ENCODE measurements at regions not wholly inside any gene's neighbourhood (a gene's known extent, or its start where the extent isn't known, plus 50 kb on each side); places are given as distances from the start of the nearest gene placed in this dataset.
A peak's percentile ranks its signal among the peaks of the same experiment; 100 is the strongest.
"Not testable (repeated sequence)": the region's sequence is repeated elsewhere in the genome, so short reads cannot be mapped to it uniquely, and the experiment has no call there.

GRCh38 chr4:189128341-189128740 lies 812.3 kb upstream of the FRG1 start:
- peak; percentile 49 for DNase-seq

GRCh38 chr4:189129044-189129694 lies 811.5 kb upstream of the FRG1 start:
- DNase-seq, result no peak

- DNase-seq, result no peak
Observed at GRCh38 chr4:189131118-189131517, 809.6 kb upstream of the FRG1 start.

- no peak for DNase-seq
Observed at GRCh38 chr4:189136462-189136861, 804.2 kb upstream of the FRG1 start.

GRCh38 chr4:189143263-189143952 lies 797.3 kb upstream of the FRG1 start:
- DNase-seq, result peak; percentile 87

- DNase-seq, result no peak
Observed at GRCh38 chr4:189147005-189147929, 793.4 kb upstream of the FRG1 start.

GRCh38 chr4:189155083-189155482 lies 785.6 kb upstream of the FRG1 start:
- not testable (repeated sequence) for DNase-seq

GRCh38 chr4:189162073-189162789 lies 778.4 kb upstream of the FRG1 start:
- DNase-seq, result no peak

- no peak for DNase-seq
Observed at GRCh38 chr4:189162888-189163287, 777.8 kb upstream of the FRG1 start.

GRCh38 chr4:189176002-189176401 lies 764.7 kb upstream of the FRG1 start:
- no peak for DNase-seq

GRCh38 chr4:189177130-189177529 lies 763.5 kb upstream of the FRG1 start:
- peak; percentile 13 for DNase-seq

GRCh38 chr4:189178125-189178746 lies 762.4 kb upstream of the FRG1 start:
- DNase-seq, result no peak

GRCh38 chr4:189185810-189186432 lies 754.8 kb upstream of the FRG1 start:
- DNase-seq, result no peak

GRCh38 chr4:189187531-189188052 lies 753.1 kb upstream of the FRG1 start:
- DNase-seq, result no peak

GRCh38 chr4:189198624-189199023 lies 742.0 kb upstream of the FRG1 start:
- DNase-seq, result no peak

- DNase-seq, result peak; percentile 86
Observed at GRCh38 chr4:189200353-189200752, 740.3 kb upstream of the FRG1 start.

GRCh38 chr4:189202182-189202868 lies 738.3 kb upstream of the FRG1 start:
- peak; percentile 71 for DNase-seq

- no peak for DNase-seq
Observed at GRCh38 chr4:189202869-189203271, 737.8 kb upstream of the FRG1 start.

GRCh38 chr4:189204616-189205015 lies 736.1 kb upstream of the FRG1 start:
- no peak for DNase-seq

- no peak for DNase-seq
Observed at GRCh38 chr4:189206953-189207352, 733.7 kb upstream of the FRG1 start.

- no peak for DNase-seq
Observed at GRCh38 chr4:189207872-189208271, 732.8 kb upstream of the FRG1 start.

Data from DMS153 (cell line).